GM12878 (cell line): ENCODE measurements at regions not wholly inside any gene's neighbourhood (a gene's known extent, or its start where the extent isn't known, plus 50 kb on each side); places are given as distances from the start of the nearest gene placed in this dataset.

ENCODE experiments used
- ASH2L ChIP-seq: fragments of 300-600, 200-600 bp; sonication (generic); IDR thresholded peaks from 2 replicates; pipeline ENCODE4 v1.6.1; 2017; ENCODE audit warnings: low read depth, mild to moderate bottlenecking, borderline replicate concordance
- ATF7 ChIP-seq: fragments of 450-650 bp; IDR thresholded peaks from 2 replicates; pipeline ENCODE4 v1.6.1; 2016; ENCODE audit warnings: low read depth, mild to moderate bottlenecking
- BACH1 ChIP-seq: fragments of 450-650 bp; IDR thresholded peaks from 2 replicates; pipeline ENCODE4 v1.6.1; 2017; ENCODE audit warnings: mild to moderate bottlenecking, borderline replicate concordance
- BMI1 ChIP-seq: fragments of 450-650 bp; IDR thresholded peaks from 2 replicates; pipeline ENCODE4 v1.6.1; 2016; ENCODE audit warnings: mild to moderate bottlenecking, moderate library complexity, borderline replicate concordance
- BRCA1 ChIP-seq: IDR thresholded peaks from 2 replicates; pipeline ENCODE4 v1.6.1; 2011; ENCODE audit warnings: low read depth, low read length, improper control_type of control experiment
- ESRRA ChIP-seq: IDR thresholded peaks from 2 replicates; pipeline ENCODE4 v1.6.1; 2012; ENCODE audit warnings: mild to moderate bottlenecking, low read length, improper control_type of control experiment
- FOS ChIP-seq: IDR thresholded peaks from 3 replicates; pipeline ENCODE4 v1.6.1; 2011; ENCODE audit warnings: borderline replicate concordance; ENCODE audit not compliant: insufficient read length; ENCODE audit errors: extremely low read depth
- HDAC6 ChIP-seq: fragments of 200-600 bp; sonication (generic); IDR thresholded peaks from one replicate; pipeline ENCODE4 v1.8.0; 2017; ENCODE audit warnings: antibody characterized with exemption; ENCODE audit not compliant: unreplicated experiment
- IKZF1 ChIP-seq: fragments of 450-650 bp; conservative IDR thresholded peaks from 2 replicates; pipeline ENCODE4 v1.6.1; 2017; ENCODE audit warnings: antibody characterized with exemption, mild to moderate bottlenecking
- IRF4 ChIP-seq: IDR thresholded peaks from 2 replicates; pipeline ENCODE4 v1.6.1; 2011; ENCODE audit warnings: low read depth, low read length
- JUNB ChIP-seq: IDR thresholded peaks from 2 replicates; pipeline ENCODE4 v1.6.1; 2016; ENCODE audit warnings: antibody characterized with exemption, mild to moderate bottlenecking
- KAT2A ChIP-seq: conservative IDR thresholded peaks from 2 replicates; pipeline ENCODE4 v1.6.1; 2011; ENCODE audit warnings: low read depth, low read length; ENCODE audit not compliant: control insufficient read depth
- MTA2 ChIP-seq: fragments of 450-650 bp; IDR thresholded peaks from 2 replicates; pipeline ENCODE4 v1.6.1; 2016; ENCODE audit warnings: low read depth, mild to moderate bottlenecking, moderate library complexity
- MXI1 ChIP-seq: fragments of 150-350 bp; IDR thresholded peaks from 2 replicates; pipeline ENCODE4 v1.6.1; 2011; ENCODE audit warnings: low read depth, mild to moderate bottlenecking, inconsistent platforms, low read length, improper control_type of control experiment
- MYC ChIP-seq: IDR thresholded peaks from 2 replicates; pipeline ENCODE4 v1.6.1; 2011; ENCODE audit warnings: mild to moderate bottlenecking, low read length, moderate library complexity, inconsistent platforms; ENCODE audit not compliant: insufficient read depth, insufficient replicate concordance, insufficient read length, severe bottlenecking
- NFYB ChIP-seq: IDR thresholded peaks from 2 replicates; pipeline ENCODE4 v1.6.1; 2011; ENCODE audit warnings: low read depth, mild to moderate bottlenecking, low read length, improper control_type of control experiment, moderate library complexity; ENCODE audit not compliant: insufficient read depth
- NR2C1 ChIP-seq: fragments of 450-650 bp; IDR thresholded peaks from 2 replicates; pipeline ENCODE4 v1.6.1; 2017; ENCODE audit warnings: antibody characterized with exemption, mild to moderate bottlenecking, moderate library complexity
- PML ChIP-seq: IDR thresholded peaks from 2 replicates; pipeline ENCODE4 v1.6.1; 2012; ENCODE audit warnings: low read length, inconsistent platforms
- POU2F2 ChIP-seq: IDR thresholded peaks from 3 replicates; pipeline ENCODE4 v1.6.1; 2011; ENCODE audit warnings: low read depth, mild to moderate bottlenecking, low read length, borderline replicate concordance
- RBBP5 ChIP-seq: fragments of 200-600 bp; sonication (generic); conservative IDR thresholded peaks from 2 replicates; pipeline ENCODE4 v1.6.1; 2016
- RCOR1 ChIP-seq: conservative IDR thresholded peaks from 2 replicates; pipeline ENCODE4 v1.6.1; 2012; ENCODE audit warnings: low read depth, low read length, improper control_type of control experiment
- SIX5 ChIP-seq: IDR thresholded peaks from 2 replicates; pipeline ENCODE4 v1.6.1; 2011; ENCODE audit warnings: mild to moderate bottlenecking, low read depth, low read length, moderate library complexity; ENCODE audit not compliant: severe bottlenecking
- SMARCA5 ChIP-seq: fragments of 450-650 bp; IDR thresholded peaks from 2 replicates; pipeline ENCODE4 v1.6.1; 2017; ENCODE audit warnings: mild to moderate bottlenecking
- TCF12 ChIP-seq: IDR thresholded peaks from 2 replicates; pipeline ENCODE4 v1.6.1; 2011; ENCODE audit warnings: low read depth, mild to moderate bottlenecking, low read length
- TCF7 ChIP-seq: IDR thresholded peaks from 2 replicates; pipeline ENCODE4 v1.6.1; 2014; ENCODE audit warnings: antibody characterized with exemption, borderline replicate concordance
- ZBED1 ChIP-seq: IDR thresholded peaks from 2 replicates; pipeline ENCODE4 v1.6.1; 2016; ENCODE audit warnings: borderline replicate concordance
- ZNF622 ChIP-seq: fragments of 450-650 bp; IDR thresholded peaks from 2 replicates; pipeline ENCODE4 v1.6.1; 2017; ENCODE audit warnings: mild to moderate bottlenecking, inconsistent platforms
- ZZZ3 ChIP-seq: IDR thresholded peaks from 2 replicates; pipeline ENCODE4 v1.6.1; 2011; ENCODE audit warnings: low read depth; ENCODE audit not compliant: control insufficient read depth, insufficient read length
- TF ChIP-seq, protein P1 (sequence below): IDR thresholded peaks from 2 replicates; pipeline ENCODE4 v1.6.1; 2011; ENCODE audit warnings: low read depth, low read length, improper control_type of control experiment, borderline replicate concordance
- TF ChIP-seq, protein P2 (sequence below): fragments of 150-350 bp; IDR thresholded peaks from 2 replicates; pipeline ENCODE4 v1.6.1; 2014; ENCODE audit warnings: mild to moderate bottlenecking, low read depth, low read length
- TF ChIP-seq, protein P3 (sequence below): fragments of 450-650 bp; IDR thresholded peaks from 2 replicates; pipeline ENCODE4 v1.6.1; 2016; ENCODE audit warnings: mild to moderate bottlenecking
- TF ChIP-seq, protein P4 (sequence below): fragments of 450-650 bp; IDR thresholded peaks from 2 replicates; pipeline ENCODE4 v1.6.1; 2017; ENCODE audit warnings: borderline replicate concordance

DNA sequence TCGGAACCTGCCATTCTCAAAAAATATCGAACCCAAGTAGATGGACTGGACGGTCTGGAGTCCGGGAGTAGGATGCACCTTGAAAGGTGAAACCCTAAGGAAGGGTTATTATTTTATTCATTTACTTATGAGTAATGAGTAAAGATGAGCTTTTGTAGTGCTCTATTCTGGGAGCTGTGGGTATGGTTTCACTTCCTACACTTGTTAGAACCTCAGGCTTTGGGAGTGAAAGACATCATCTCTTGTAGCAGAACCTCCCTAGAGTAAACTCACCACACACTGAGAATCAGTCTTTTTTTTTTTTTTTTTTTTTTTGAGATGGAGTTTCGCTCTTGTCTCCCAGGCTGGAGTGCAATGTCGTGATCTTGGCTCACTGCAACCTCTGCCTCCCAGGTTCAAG, 389.4 kb upstream of the AUTS2 start (continued):
- TF ChIP-seq, protein P1, sequence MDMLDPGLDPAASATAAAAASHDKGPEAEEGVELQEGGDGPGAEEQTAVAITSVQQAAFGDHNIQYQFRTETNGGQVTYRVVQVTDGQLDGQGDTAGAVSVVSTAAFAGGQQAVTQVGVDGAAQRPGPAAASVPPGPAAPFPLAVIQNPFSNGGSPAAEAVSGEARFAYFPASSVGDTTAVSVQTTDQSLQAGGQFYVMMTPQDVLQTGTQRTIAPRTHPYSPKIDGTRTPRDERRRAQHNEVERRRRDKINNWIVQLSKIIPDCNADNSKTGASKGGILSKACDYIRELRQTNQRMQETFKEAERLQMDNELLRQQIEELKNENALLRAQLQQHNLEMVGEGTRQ = no peak
- TF ChIP-seq MYC (no peak), IRF4 (0 out of 2 replicates have a peak, but pooled peaks have one; percentile 24), ZNF622 (no peak), PML (no peak), IKZF1 (no peak; the same call in none of the 2 replicates), MTA2 (peak; percentile 76), ESRRA (no peak), ATF7 (peak; percentile 73), NR2C1 (no peak), HDAC6 (no peak), BMI1 (no peak), FOS (no peak), BACH1 (no peak), ZZZ3 (no peak), ASH2L (no peak), NFYB (no peak), ZBED1 (no peak), RBBP5 (no peak), POU2F2 (no peak), BRCA1 (no peak), SIX5 (no peak), JUNB (peak; percentile 61), TCF7 (0 out of 2 replicates have a peak, but pooled peaks have one; percentile 37), RCOR1 (no peak), KAT2A (no peak), SMARCA5 (no peak), MXI1 (no peak), TCF12 (no peak)
- TF ChIP-seq, protein P2, sequence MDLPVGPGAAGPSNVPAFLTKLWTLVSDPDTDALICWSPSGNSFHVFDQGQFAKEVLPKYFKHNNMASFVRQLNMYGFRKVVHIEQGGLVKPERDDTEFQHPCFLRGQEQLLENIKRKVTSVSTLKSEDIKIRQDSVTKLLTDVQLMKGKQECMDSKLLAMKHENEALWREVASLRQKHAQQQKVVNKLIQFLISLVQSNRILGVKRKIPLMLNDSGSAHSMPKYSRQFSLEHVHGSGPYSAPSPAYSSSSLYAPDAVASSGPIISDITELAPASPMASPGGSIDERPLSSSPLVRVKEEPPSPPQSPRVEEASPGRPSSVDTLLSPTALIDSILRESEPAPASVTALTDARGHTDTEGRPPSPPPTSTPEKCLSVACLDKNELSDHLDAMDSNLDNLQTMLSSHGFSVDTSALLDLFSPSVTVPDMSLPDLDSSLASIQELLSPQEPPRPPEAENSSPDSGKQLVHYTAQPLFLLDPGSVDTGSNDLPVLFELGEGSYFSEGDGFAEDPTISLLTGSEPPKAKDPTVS = no peak
- TF ChIP-seq, protein P3, sequence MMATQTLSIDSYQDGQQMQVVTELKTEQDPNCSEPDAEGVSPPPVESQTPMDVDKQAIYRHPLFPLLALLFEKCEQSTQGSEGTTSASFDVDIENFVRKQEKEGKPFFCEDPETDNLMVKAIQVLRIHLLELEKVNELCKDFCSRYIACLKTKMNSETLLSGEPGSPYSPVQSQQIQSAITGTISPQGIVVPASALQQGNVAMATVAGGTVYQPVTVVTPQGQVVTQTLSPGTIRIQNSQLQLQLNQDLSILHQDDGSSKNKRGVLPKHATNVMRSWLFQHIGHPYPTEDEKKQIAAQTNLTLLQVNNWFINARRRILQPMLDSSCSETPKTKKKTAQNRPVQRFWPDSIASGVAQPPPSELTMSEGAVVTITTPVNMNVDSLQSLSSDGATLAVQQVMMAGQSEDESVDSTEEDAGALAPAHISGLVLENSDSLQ = no peak
- TF ChIP-seq, protein P4, sequence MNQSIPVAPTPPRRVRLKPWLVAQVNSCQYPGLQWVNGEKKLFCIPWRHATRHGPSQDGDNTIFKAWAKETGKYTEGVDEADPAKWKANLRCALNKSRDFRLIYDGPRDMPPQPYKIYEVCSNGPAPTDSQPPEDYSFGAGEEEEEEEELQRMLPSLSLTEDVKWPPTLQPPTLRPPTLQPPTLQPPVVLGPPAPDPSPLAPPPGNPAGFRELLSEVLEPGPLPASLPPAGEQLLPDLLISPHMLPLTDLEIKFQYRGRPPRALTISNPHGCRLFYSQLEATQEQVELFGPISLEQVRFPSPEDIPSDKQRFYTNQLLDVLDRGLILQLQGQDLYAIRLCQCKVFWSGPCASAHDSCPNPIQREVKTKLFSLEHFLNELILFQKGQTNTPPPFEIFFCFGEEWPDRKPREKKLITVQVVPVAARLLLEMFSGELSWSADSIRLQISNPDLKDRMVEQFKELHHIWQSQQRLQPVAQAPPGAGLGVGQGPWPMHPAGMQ = no peak
